ENCODE measurements at regions not wholly inside any gene's neighbourhood (a gene's known extent, or its start where the extent isn't known, plus 50 kb on each side); places are given as distances from the start of the nearest gene placed in this dataset.

DNA sequence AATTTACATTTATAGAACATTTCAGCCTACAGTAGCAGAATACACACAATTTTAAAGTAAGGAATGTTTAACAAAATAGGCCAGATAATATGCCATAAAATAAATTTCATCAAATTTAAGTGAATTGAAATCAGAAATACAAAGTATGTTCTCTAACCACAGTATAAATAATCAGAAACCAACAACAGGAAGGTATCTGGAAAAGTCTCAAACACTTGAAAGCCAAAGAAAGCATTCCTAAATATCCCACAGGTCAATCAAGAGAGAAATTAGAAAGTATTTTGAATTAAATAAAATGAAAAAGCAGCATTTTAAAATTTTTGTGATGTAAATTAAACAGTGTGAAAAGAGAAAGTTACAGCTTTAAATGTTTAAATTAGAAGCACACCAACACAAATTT is 899.2 kb downstream of the PDHA2 start:
- TF ChIP-seq, protein P1, sequence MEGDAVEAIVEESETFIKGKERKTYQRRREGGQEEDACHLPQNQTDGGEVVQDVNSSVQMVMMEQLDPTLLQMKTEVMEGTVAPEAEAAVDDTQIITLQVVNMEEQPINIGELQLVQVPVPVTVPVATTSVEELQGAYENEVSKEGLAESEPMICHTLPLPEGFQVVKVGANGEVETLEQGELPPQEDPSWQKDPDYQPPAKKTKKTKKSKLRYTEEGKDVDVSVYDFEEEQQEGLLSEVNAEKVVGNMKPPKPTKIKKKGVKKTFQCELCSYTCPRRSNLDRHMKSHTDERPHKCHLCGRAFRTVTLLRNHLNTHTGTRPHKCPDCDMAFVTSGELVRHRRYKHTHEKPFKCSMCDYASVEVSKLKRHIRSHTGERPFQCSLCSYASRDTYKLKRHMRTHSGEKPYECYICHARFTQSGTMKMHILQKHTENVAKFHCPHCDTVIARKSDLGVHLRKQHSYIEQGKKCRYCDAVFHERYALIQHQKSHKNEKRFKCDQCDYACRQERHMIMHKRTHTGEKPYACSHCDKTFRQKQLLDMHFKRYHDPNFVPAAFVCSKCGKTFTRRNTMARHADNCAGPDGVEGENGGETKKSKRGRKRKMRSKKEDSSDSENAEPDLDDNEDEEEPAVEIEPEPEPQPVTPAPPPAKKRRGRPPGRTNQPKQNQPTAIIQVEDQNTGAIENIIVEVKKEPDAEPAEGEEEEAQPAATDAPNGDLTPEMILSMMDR (IDR thresholded peaks at IDR 0.05; ENCODE audit: borderline replicate concordance, control extremely low read depth, extremely low read depth, insufficient read depth, missing control alignments), result no peak
- in situ Hi-C loops (cut with MboI; ENCODE audit: low sequenced_read_pairs, unreplicated experiment), result no loop called here
- DNase-seq (ENCODE audit: low spot score), result no peak

DNA sequence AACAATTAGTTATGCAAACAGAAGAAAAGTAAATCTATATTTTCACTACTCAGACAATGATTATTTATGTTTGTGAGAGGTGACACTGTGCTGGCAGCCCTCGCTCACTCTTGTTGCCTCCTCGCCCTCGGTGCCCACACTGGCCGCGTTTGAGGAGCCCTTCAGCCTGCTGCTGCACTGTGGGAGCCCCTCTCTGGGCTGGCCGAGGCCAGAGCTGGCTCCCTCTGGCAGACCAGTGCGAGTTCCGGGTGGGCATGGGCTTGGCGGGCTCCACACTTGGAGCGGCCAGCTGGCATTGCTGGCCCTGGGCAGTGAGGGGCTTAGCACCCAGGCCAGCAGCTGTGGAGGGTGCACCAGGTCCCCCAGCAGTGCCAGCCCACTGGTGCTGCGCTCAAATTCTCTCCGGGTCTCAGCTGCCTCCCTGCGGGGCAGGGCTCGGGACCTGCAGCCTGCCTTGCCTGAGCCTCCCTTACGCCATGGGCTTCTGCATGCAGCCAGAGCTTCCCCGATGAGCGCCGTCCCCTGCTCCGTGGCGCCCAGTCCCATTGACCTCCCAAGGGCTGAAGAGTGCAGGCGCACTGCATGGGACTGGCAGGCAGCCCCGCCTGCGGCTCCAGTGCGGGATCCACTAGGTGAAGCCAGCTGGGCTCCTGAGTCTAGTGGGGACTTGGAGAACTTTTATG is 902.6 kb downstream of the PDHA2 start:
- in situ Hi-C loops (cut with MboI; ENCODE audit: low sequenced_read_pairs, unreplicated experiment), result no loop called here
- no peak for DNase-seq (ENCODE audit: low spot score)
- TF ChIP-seq, protein P1 (IDR thresholded peaks at IDR 0.05; ENCODE audit: borderline replicate concordance, control extremely low read depth, extremely low read depth, insufficient read depth, missing control alignments), result no peak

DNA sequence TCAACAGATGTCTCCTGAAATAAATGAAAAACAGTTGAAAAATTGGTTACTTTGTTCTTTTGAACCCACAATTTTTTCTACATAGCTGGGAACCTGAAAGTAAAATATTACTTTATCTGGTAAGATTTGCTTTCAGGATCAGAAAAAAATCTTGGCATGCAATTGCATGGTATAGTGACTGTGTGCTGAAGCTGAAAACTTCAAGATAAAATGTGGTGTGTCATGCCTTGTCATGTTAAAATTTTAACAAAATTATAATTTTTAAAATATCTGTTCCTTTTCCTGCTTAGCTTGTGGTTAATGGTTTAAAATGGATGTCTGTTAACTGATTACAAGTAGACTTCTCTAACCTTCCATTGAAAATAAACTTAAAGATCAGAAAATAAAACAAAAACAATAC is 904.8 kb downstream of the PDHA2 start:
- TF ChIP-seq, protein P1 (IDR thresholded peaks at IDR 0.05; ENCODE audit: borderline replicate concordance, control extremely low read depth, extremely low read depth, insufficient read depth, missing control alignments), result no peak
- no peak for DNase-seq (ENCODE audit: low spot score)
- in situ Hi-C loops (cut with MboI; ENCODE audit: low sequenced_read_pairs, unreplicated experiment), result no loop called here

DNA sequence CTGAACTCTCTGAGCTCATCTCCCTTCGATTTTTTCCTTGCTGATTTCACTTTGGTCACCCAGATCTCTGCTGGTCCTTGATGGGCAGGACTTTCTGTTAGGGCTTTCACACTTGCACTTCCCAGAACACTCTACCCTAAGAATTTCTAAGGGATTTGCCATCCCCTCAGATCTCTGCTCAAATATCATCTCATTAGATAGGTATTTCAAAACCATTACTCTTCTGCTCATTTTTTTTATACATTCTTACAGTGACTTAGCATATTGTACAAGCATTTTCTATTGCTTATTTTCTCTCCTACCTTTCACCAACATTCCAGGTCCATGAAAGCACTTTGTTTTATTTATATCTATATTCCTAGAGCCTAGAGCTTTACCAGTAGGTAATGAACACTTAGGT is 913.3 kb downstream of the PDHA2 start:
- TF ChIP-seq, protein P1 (IDR thresholded peaks at IDR 0.05; ENCODE audit: borderline replicate concordance, control extremely low read depth, extremely low read depth, insufficient read depth, missing control alignments), result no peak
- in situ Hi-C loops (cut with MboI; ENCODE audit: low sequenced_read_pairs, unreplicated experiment), result no loop called here

DNA sequence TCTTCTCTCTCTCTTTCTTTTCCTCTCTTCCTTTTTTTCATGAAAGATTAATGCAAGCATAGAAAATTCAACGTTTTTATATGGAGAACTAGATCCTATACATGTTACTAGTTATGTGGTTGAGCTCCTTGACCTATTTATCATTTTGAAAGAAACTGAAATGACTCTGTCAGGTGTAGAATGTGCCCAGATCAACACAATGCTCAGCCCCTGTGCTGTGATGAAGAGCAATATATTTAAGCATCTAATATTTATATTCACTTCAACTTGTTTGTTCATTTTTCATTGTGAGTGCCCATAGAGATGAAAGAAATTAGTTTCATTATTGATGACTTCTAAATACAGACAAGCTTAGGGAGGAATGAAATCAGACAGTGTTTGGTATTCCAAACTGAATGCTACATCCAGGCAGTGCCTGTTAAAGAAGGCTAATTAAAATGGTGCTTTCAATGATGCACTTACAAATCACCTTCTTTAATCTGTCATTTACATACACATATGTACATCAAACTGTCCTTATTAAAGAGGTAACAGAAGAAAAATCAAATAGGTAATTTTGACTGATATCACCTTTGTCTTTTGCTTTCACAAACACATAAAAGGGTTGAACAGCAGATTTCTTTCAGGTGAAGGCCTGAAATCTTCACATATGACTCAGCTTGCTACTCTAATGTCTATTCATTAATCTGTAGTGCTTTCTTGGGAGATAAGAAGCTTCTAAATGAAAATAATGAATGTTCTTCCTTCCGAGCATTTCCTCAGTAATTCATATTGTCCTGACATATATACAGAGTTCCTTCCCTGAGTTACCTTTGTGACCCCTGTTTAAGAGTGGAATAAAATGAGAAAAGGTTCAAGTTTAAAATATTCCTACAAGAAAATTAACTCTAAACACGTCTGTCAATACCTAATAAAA is 915.9 kb downstream of the PDHA2 start:
- TF ChIP-seq, protein P1 (IDR thresholded peaks at IDR 0.05; ENCODE audit: borderline replicate concordance, control extremely low read depth, extremely low read depth, insufficient read depth, missing control alignments), result no peak
- no peak for DNase-seq (ENCODE audit: low spot score)
- in situ Hi-C loops (cut with MboI; ENCODE audit: low sequenced_read_pairs, unreplicated experiment), result no loop called here

More for the DNA sequence above, 913.3 kb downstream of the PDHA2 start:
- no peak for DNase-seq (ENCODE audit: low spot score)

DNA sequence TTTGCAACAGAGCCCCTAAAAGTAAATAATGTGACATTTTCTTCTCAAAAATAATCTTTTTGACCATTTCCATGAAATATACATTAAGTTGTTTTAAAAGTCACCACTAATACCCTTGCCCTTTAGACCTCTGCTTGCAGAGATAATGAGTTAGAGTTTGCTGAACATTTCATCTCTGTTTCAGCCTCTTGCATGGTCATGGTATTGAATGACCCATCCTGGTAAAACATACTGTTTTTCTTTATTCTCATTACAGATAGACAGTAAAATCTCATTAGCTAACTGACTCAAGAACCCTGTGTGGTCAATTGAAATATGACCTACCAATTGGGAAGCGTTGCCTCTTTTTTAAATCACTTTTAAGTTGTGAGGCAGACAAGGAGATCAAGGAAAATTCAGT is 916.7 kb downstream of the PDHA2 start:
- TF ChIP-seq, protein P1 (IDR thresholded peaks at IDR 0.05; ENCODE audit: borderline replicate concordance, control extremely low read depth, extremely low read depth, insufficient read depth, missing control alignments), result no peak
- in situ Hi-C loops (cut with MboI; ENCODE audit: low sequenced_read_pairs, unreplicated experiment), result no loop called here
- no peak for DNase-seq (ENCODE audit: low spot score)

Data from GM13976 (cell line).